Calu3 (cell line): ENCODE measurements at regions not wholly inside any gene's neighbourhood (a gene's known extent, or its start where the extent isn't known, plus 50 kb on each side); places are given as distances from the start of the nearest gene placed in this dataset.

Experiments
- BruUV-seq: library from RNA; stranded (reverse); fragments of 400-500 nt; replicated peaks from 2 replicates; lab custom pipeline; 2021; lab: Mats Ljungman, UMichigan
- CTCF ChIA-PET: fragments of 300-600 bp; sonication (Branson Sonifier 250); formaldehyde crosslinking; loops from one replicate; lab custom pipeline; 2022; ENCODE audit warnings: antibody characterized with exemption; lab: Charles Lee
- DNase-seq: peaks from one replicate; pipeline ENCODE4 v3.0.0; 2022
- H3K27ac Mint-ChIP-seq: one replicate; pipeline ENCODE4 v1.8.0; 2022; ENCODE audit warnings: mixed read lengths; ENCODE audit not compliant: unreplicated experiment
- H3K27me3 Mint-ChIP-seq: one replicate; pipeline ENCODE4 v1.8.0; 2022; ENCODE audit warnings: mixed read lengths; ENCODE audit not compliant: unreplicated experiment
- H3K36me3 Mint-ChIP-seq: one replicate; pipeline ENCODE4 v1.8.0; 2022; ENCODE audit warnings: mild to moderate bottlenecking, moderate library complexity, mixed read lengths; ENCODE audit not compliant: insufficient read depth, unreplicated experiment
- H3K4me1 Mint-ChIP-seq: one replicate; pipeline ENCODE4 v1.8.0; 2022; ENCODE audit warnings: mild to moderate bottlenecking, low read depth, mixed read lengths; ENCODE audit not compliant: unreplicated experiment
- H3K4me3 Mint-ChIP-seq: one replicate; pipeline ENCODE4 v1.8.0; 2022; ENCODE audit warnings: mild to moderate bottlenecking, low read depth, moderate library complexity, mixed read lengths; ENCODE audit not compliant: unreplicated experiment
- H3K9me3 Mint-ChIP-seq: one replicate; pipeline ENCODE4 v1.8.0; 2022; ENCODE audit warnings: low read depth, mixed read lengths; ENCODE audit not compliant: unreplicated experiment
- CTCF ChIP-seq: fragments of 200-600 bp; IDR thresholded peaks from one replicate; pipeline ENCODE4 v1.8.0; 2022; ENCODE audit warnings: antibody characterized with exemption; ENCODE audit not compliant: unreplicated experiment
- intact Hi-C: fragments of 100-400 bp; cut with micrococcal nuclease; formaldehyde crosslinking; loops from one replicate; pipeline ENCODE4 v1.10.0; 2022; ENCODE audit not compliant: unreplicated experiment

DNA sequence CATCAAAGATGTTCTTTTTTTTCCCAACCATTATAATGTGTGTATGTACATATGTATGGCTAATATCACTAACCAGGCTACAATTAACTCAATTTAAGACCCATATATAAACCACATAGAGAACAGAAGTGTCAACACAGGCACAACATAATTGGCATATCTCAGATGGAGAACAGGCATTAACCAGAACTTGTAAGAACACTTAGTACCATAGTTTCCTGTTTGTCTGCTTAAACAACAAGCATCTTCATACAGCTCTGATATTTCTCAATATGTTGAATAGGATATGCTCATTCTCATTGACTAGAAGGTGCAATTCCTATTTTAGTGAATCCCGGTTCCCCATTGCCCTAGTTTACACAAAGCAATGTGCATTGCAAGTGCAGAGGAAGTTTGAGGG lies 116.9 kb upstream of the EDNRB start:
- Mint-ChIP-seq H3K4me3 (no peak overlapping the region), H3K27ac (no peak overlapping the region), H3K36me3 (no peaks in the 10 kb centered on the region), H3K4me1 (no peaks in the 10 kb centered on the region), H3K27me3 (no peaks in the 10 kb centered on the region), H3K9me3 (no peaks in the 10 kb centered on the region)
- intact Hi-C loops = no loop called here
- TF ChIP-seq CTCF = no peak
- BruUV-seq = no TSS peak
- CTCF ChIA-PET = no interaction called here
- DNase-seq = no peak

DNA sequence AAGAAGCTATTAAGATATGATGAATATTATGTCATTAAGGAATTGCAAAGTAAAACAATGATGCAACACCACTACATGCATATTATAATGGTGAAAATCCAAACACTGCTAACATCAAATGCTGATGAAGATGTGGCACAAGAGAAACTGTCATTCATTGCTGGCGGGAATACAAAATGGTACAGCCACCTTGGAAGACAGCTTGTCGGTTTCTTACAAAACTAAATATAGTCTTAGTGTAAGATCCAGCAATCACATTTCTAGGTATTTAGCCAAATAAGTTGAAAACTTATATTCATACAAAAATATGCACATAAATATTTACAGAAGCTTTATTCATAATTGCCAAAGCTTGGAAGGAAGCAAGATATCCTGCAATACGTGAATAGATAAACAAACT lies 114.9 kb upstream of the EDNRB start:
- intact Hi-C loops = no loop called here
- Mint-ChIP-seq H3K4me3 (no peak overlapping the region), H3K36me3 (no peaks in the 10 kb centered on the region), H3K27me3 (no peaks in the 10 kb centered on the region), H3K9me3 (no peaks in the 10 kb centered on the region), H3K4me1 (no peaks in the 10 kb centered on the region), H3K27ac (no peak overlapping the region)
- no peak for DNase-seq
- BruUV-seq = no TSS peak
- TF ChIP-seq CTCF = no peak
- CTCF ChIA-PET = no interaction called here

DNA sequence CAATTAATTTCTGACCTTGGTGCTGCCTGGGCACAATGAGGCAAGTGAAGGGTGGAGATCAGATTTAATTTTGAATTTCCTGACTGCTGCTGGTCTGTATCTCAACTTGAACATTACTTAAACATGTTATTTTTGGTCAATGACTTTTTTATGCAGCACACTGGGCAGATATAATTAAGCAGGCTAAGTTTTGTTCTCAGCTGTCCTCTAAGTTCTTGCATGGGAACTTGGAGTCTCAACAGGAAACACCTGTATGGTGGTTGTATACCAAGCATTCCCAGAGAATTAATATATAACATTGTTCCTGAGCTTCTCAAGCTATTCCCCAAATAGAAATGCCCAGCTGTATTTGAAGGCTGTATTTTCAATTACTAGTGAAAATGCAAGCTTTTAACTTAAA lies 113.5 kb upstream of the EDNRB start:
- H3K27me3 Mint-ChIP-seq = no peaks in the 10 kb centered on the region
- H3K36me3 Mint-ChIP-seq = no peaks in the 10 kb centered on the region
- H3K4me3 Mint-ChIP-seq = no peak overlapping the region
- H3K9me3 Mint-ChIP-seq = no peaks in the 10 kb centered on the region
- H3K4me1 Mint-ChIP-seq = no peaks in the 10 kb centered on the region
- CTCF ChIA-PET = no interaction called here
- BruUV-seq = no TSS peak
- TF ChIP-seq CTCF = no peak
- intact Hi-C loops = no loop called here
- no peak for DNase-seq
- no peak overlapping the region for H3K27ac Mint-ChIP-seq

GRCh38 chr13:78030341-78030896 lies 111.8 kb upstream of the EDNRB start:
- Mint-ChIP-seq H3K4me3 (no peak overlapping the region), H3K9me3 (no peaks in the 10 kb centered on the region), H3K36me3 (no peaks in the 10 kb centered on the region), H3K27me3 (no peaks in the 10 kb centered on the region), H3K27ac (no peak overlapping the region), H3K4me1 (no peaks in the 10 kb centered on the region)
- no peak for TF ChIP-seq CTCF
- intact Hi-C loops = no loop called here
- BruUV-seq = no TSS peak
- DNase-seq = no peak
- CTCF ChIA-PET = no interaction called here
